H7 (cell line): ENCODE measurements at regions not wholly inside any gene's neighbourhood (a gene's known extent, or its start where the extent isn't known, plus 50 kb on each side); places are given as distances from the start of the nearest gene placed in this dataset.

ENCODE experiments used
- DNase-seq: peaks from one replicate; pipeline ENCODE4 v3.0.0; 2012
- H3K27me3 ChIP-seq: 2 replicates; pipeline ENCODE4 v1.6.0; 2011; ENCODE audit warnings: mild to moderate bottlenecking, low read length; ENCODE audit not compliant: control insufficient read depth, insufficient read depth
- H3K36me3 ChIP-seq: replicated peaks from 2 replicates; pipeline ENCODE4 v1.5.1; 2011; ENCODE audit warnings: low read length; ENCODE audit not compliant: control insufficient read depth, insufficient read depth
- H3K4me3 ChIP-seq: 2 replicates; pipeline ENCODE4 v1.5.1; 2011; ENCODE audit warnings: low read depth, mild to moderate bottlenecking, control low read depth, low read length, moderate library complexity; ENCODE audit not compliant: insufficient read depth

DNA sequence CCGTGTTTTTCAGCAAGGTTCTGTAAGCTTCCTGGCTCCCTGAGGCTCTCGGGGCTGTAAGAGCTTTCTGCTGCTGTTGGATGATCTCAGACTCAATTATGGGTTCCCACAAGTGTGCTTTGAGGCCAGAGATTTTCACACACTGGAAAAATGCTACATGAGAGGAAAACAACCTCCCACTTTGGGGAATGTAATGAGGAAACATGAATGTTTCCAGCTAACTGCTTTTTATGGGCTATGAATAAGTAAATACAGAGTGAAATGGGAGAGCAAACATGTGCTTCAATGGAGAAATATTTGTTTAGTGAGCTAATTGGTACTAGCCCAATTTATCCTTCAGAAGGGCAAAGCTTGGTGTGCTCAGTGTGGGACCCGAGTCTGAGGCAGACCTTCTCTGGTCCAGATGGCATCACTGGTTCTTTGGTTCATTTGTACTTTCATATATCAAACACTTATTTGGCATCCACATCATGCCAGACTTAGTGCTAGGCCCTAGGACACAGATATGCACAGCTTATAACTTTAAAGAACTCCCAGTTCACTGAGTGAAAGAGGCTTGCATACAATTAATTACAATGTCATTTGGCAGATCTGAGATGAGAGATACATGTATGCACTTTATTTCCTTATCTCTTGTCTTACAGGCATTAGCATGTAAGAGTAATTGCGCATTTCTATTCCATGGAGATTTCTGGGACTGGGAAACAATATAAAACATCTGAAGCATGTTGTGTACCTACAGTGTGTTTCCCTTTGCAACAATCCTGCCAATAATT, 248.8 kb downstream of the RDH14 start:
- no peaks in the 10 kb centered on the region for H3K27me3 ChIP-seq
- no peak for DNase-seq

DNA sequence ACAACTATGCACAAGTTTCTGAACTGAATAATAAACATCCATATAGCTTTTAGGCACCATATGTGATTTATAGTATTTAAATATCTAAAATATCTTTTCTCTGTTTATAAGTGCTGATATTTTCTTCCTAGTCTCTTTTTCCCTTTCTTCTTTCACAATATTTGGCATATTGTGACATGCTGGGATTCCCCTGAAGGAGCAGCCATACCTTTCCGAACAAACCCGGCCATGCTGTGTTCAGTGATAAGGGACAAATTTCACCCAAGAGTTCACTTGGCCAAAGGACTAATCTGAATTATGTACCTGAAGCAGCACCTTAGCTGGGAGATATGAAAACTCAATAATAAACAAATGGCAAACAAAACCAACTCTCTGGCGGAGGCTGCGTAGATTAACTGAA, 250.8 kb downstream of the RDH14 start:
- Histone ChIP-seq H3K4me3 (no peak overlapping the region), H3K27me3 (no peaks in the 10 kb centered on the region), H3K36me3 (no peaks in the 10 kb centered on the region)
- no peak for DNase-seq

More for the DNA sequence above, 248.8 kb downstream of the RDH14 start:
- H3K4me3 ChIP-seq: no peak overlapping the region
- H3K36me3 ChIP-seq: no peaks in the 10 kb centered on the region

DNA sequence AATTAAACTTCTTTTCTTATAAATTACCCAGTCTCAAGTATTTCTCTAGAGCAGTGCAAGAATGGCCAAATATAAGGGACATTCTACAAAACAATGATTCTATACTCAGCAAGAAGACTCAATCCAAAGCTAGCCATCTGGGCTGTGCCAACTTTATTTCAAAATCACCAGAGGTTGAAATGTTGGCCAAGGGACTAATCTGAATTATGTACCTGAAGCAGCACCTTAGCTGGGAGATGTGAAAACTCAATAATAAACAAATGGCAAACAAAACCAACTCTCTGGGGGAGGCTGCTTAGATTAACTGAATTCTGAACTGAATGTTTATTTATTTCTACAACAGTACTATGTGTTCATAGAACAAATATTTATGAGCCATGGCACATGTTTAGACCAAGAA, 251.3 kb downstream of the RDH14 start:
- Histone ChIP-seq H3K36me3 (no peaks in the 10 kb centered on the region), H3K27me3 (no peaks in the 10 kb centered on the region), H3K4me3 (no peak overlapping the region)
- no peak for DNase-seq

DNA sequence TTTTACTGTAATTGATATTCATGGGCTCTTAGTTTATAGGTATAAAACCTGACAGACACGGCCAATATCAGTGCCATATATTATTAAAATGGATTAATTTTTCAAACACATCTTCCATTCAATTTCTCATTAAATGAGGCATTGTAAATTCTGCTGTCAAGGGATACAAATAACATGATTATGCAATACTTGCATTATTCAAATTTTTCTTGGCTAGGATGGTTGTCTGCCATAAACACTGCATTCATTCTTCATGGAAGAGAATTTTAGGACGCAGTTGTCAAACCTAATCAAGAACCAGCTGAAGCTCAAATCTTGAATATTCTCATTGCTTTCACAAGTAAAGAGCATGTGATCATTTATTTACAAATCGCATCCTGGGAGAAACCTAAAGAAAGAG, 255.6 kb downstream of the RDH14 start:
- no peaks in the 10 kb centered on the region for H3K36me3 ChIP-seq
- H3K27me3 ChIP-seq: no peaks in the 10 kb centered on the region
- H3K4me3 ChIP-seq: no peak overlapping the region
- DNase-seq: no peak

DNA sequence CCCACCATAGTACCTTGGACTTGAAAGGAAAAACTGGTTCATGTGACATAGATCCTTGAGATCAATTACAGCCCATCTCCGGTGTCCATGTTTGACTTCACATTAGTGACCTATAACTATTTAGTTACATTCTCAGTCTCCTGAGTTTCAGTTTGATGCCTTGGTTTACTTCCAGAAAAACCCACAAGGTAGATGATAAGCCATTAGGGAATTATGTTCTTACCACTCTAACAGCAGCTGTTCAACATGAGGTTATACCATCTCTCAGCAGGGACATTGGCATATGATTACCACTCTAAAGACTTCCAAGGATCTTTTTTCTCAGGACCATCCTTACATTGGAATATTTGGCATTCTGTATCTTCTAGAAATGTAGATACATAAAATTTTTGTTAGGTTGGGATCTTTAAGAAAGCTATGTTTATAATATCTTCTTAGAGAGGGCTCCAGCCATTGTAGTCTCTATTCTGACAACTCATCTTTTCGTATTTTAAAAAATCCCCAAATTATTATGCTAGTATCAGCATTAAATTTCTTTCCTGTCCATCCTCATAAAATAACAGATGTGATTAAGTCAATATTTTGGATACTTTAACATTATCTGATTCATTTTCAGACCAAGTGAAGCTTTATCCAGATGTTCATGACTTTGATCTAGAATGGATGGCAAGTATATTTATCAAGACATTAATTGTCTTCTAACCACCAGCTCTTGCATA, 258.9 kb downstream of the RDH14 start:
- H3K36me3 ChIP-seq: no peaks in the 10 kb centered on the region
- no peak overlapping the region for H3K4me3 ChIP-seq
- no peaks in the 10 kb centered on the region for H3K27me3 ChIP-seq
- no peak for DNase-seq

DNA sequence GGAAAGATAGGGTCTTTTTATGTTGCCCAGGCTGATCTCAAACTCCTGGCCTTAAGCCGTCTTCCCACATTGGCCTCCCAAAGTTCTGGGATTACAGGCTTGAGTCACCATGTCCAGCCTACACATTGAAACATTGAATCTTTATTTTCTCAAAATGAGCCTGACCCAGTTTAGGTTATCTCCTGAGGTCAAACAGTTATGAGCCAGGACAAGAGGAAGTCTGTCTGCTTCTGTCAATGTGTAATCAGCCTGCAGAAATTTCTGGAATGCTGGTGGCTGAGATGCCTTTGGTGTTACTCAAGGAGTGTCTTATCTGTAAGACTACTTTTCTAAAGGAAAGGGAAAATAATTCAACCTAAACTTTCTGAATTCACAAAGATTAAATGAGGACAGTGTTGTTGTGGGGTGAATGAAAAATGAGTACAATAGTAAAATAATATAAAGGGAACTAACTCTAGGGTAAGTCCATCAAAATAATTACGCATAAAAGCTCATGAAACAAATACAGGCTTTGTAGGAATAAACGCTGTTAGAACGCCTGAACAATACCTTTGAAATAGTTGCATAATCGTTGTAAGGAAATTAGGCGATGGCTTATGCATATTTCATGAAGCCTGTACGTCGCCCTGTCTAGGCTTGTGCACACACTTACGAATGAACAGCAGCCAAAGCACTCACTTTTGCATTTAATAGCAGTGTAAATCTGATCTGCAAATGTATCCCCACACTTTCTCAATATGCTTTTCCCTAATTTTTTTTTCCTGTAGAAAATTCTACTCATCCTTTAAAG, 260.8 kb downstream of the RDH14 start:
- DNase-seq: no peak
- Histone ChIP-seq H3K36me3 (no peaks in the 10 kb centered on the region), H3K27me3 (no peaks in the 10 kb centered on the region), H3K4me3 (no peak overlapping the region)

DNA sequence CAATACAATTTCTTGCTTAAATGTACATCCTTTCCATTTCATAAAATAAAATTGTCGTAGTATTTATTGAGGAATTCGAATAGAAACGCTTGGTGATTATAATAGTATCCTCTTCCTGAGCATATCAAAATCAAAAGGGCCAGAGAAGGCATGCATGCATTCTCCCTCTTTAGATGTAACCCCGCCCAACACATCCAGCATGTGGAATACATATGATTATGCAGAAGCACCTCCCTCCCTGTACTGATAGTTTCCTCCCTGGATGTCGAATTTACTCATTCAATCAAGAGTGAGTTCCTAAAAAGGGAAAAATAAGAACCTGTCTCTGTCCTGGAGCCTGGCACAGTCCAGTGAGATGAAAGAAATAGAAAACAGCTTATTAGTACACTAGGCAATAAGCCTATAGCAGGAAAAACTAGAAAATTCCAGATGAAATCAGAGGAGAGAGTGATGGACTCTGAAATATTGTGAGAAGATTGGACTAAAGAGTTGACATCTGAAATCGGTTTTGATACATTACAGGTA, 262.9 kb downstream of the RDH14 start:
- H3K27me3 ChIP-seq: no peaks in the 10 kb centered on the region
- H3K4me3 ChIP-seq: no peak overlapping the region
- no peak for DNase-seq
- H3K36me3 ChIP-seq: no peaks in the 10 kb centered on the region

DNA sequence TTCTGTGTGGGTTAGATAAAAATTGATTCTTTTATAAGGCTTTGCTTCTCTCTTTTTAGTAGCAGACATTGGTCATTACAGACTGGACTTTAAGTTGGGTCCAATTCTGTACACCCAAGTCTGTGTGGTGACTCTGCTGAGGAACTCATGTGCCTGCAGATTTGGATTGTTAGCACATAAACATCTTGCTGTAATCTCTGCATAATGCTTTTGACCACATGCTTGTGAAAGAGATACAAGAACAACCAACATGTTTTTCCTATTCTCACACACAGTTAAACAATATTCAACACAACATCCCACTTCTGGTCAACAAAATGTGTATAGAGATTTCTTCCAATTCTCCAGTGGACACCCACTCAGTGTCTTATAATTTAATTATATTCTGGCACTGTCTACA, 270.1 kb downstream of the RDH14 start:
- DNase-seq: no peak
- no peaks in the 10 kb centered on the region for H3K27me3 ChIP-seq
- H3K4me3 ChIP-seq: no peak overlapping the region
- H3K36me3 ChIP-seq: no peaks in the 10 kb centered on the region

DNA sequence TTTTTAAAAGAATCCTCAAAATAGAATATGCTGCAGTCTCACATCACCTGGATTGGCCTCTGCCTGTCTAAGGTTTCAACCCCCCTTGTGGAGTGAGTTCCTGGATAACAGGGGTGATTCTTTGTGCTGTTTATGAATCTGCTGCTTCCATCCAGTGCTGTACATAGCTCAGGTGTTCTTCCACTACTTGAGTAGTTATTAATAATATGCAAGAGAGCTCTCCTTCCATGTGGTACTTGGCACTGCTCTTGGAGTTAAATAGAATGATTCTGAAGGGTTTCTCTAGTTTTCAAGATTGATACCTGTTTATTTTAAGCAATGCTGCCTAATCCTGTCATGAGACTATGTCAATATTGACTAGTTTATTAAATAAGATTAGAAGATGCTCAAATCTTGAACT, 273.6 kb downstream of the RDH14 start:
- H3K36me3 ChIP-seq: no peaks in the 10 kb centered on the region
- no peak overlapping the region for H3K4me3 ChIP-seq
- no peaks in the 10 kb centered on the region for H3K27me3 ChIP-seq
- no peak for DNase-seq

DNA sequence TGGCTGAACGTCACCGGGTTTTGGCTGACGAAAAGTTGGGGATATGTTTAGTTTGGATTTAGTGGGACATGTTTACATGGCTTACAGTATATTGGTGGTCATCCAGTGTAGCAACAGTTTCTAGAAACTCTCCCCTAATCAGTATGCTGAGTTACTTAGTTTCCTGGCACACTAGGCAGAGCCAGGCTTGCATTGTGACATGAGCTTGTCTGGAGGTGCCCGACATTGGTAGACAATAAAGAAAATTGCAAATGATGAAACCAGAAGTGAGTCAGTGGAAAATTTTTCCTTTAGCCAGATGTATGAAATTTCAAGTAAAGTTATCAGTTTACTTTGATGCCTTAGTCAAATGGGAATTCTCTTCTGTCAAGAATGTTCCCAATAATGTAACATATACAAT, 276.1 kb downstream of the RDH14 start:
- DNase-seq: no peak
- no peaks in the 10 kb centered on the region for H3K36me3 ChIP-seq
- H3K4me3 ChIP-seq: no peak overlapping the region
- no peaks in the 10 kb centered on the region for H3K27me3 ChIP-seq

DNA sequence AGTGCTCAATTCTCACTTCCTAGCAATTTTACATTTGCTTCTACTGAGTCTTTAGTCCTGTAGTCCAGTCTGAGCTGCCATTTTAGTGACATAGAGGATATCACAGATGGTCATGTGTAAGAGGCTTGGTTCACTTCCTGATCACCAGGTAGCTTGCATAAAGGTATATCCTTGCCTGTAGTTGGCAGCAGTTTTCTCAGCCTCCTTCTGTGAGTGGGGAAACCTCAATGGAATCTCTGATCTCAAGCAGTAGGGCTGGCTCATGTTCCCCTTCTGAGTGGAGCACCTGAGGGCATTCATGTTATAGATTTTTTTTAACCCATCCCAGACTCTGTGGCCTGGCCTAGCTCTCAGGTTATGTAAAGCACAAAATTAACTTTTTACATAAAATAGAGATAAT, 278.4 kb downstream of the RDH14 start:
- Histone ChIP-seq H3K36me3 (no peaks in the 10 kb centered on the region), H3K4me3 (no peak overlapping the region), H3K27me3 (no peaks in the 10 kb centered on the region)
- DNase-seq: no peak

DNA sequence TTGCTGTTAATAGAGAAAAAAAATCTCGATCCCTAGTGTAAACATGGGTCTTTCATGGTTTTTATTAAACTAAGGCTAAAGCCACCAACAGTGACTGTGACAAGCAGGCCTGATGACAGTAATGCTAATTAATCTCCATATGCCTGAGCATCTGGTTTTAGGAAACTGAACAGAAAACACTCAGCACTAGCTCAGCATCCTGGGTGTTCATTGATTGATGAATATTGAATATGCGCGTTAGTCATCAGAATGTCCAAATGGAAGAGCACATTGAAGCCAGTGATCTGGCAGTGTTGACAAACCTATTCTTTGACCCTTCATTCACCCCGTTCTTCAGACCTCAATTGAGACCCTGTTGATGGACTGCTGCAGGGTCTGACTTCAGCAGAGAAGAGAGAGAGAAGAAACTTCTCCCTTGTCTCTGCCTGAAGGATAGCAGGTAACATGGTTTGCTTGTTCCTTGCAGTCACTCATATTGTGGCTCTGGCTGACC, 283.8 kb downstream of the RDH14 start:
- no peaks in the 10 kb centered on the region for H3K27me3 ChIP-seq
- H3K36me3 ChIP-seq: no peaks in the 10 kb centered on the region
- no peak for DNase-seq

DNA sequence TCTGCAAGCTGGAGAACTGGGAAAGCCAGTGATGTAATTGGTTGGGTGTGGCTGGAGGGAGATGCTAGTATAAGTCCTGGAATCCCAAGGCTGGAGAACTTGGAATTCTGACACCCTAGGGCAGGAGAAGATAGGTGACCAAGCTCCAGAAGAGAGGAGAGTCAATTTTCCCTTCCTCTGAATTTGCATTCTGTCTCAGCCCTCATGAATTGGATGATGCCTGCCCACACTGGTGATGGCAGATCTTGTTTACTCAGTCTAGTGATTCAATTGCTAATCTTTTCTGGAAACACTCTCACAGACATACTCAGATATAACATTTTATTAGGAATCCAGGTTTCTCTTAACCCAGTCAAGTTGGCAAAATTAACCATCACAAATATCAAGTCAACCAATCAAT, 287.2 kb downstream of the RDH14 start:
- DNase-seq: no peak
- Histone ChIP-seq H3K36me3 (no peaks in the 10 kb centered on the region), H3K27me3 (no peaks in the 10 kb centered on the region), H3K4me3 (no peak overlapping the region)

More for the DNA sequence above, 283.8 kb downstream of the RDH14 start:
- H3K4me3 ChIP-seq: no peak overlapping the region

DNA sequence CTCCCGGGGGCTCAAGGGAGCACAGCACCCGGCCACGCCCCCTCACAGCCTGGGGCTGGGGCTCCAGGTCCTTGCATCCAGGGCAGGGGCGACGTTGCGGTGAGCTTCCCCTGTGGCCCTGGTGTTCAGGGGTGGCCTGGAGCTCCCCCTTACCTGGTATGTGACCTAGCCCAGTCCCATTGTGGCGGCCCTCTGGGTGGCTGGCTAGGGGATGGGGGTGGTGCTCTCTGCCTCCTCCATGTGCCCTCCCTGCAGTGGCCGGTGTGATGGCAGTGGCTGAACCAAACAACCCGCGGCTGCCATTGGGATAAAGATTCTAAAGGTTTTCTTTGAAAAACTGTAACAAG, 288.3 kb downstream of the RDH14 start:
- H3K4me3 ChIP-seq: no peak overlapping the region
- DNase-seq: peak; percentile 6
- H3K27me3 ChIP-seq: no peaks in the 10 kb centered on the region
- H3K36me3 ChIP-seq: no peaks in the 10 kb centered on the region
